ENCODE measurements at regions not wholly inside any gene's neighbourhood (a gene's known extent, or its start where the extent isn't known, plus 50 kb on each side); places are given as distances from the start of the nearest gene placed in this dataset.

DNA sequence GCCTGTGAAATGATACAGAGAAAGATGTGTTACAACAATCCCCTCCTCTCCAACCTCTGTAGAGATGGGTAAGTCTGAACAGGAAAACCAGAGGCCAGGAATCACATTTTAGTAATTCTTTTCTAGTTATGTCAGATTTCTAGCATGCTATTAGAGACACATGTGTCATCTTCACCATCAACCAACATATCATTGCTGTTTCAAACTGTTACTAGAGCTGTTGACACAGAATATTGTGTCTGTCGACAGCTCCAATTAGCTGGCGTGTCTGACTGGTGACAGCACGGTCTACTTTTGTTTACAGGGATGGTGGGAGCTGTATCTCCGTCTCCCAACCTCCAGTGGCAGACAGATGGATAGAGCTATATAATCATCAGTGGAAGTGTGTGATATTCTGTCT lies 393.2 kb downstream of the SOX2 start:
- TF ChIP-seq POLR2A (IDR thresholded peaks at IDR 0.05; ENCODE audit: low read length) (no peak), GATA1 (IDR thresholded peaks at IDR 0.05; ENCODE audit: low read depth, low read length) (no peak)
